ENCODE measurements at regions not wholly inside any gene's neighbourhood (a gene's known extent, or its start where the extent isn't known, plus 50 kb on each side); places are given as distances from the start of the nearest gene placed in this dataset.

- TF ChIP-seq, protein P1, sequence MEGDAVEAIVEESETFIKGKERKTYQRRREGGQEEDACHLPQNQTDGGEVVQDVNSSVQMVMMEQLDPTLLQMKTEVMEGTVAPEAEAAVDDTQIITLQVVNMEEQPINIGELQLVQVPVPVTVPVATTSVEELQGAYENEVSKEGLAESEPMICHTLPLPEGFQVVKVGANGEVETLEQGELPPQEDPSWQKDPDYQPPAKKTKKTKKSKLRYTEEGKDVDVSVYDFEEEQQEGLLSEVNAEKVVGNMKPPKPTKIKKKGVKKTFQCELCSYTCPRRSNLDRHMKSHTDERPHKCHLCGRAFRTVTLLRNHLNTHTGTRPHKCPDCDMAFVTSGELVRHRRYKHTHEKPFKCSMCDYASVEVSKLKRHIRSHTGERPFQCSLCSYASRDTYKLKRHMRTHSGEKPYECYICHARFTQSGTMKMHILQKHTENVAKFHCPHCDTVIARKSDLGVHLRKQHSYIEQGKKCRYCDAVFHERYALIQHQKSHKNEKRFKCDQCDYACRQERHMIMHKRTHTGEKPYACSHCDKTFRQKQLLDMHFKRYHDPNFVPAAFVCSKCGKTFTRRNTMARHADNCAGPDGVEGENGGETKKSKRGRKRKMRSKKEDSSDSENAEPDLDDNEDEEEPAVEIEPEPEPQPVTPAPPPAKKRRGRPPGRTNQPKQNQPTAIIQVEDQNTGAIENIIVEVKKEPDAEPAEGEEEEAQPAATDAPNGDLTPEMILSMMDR (IDR thresholded peaks at IDR 0.05): no peak
- no peak for TF ChIP-seq POLR2A (IDR thresholded peaks at IDR 0.05)
Observed at GRCh38 chr5:141788296-141788970, 89.8 kb downstream of the PCDH1 start.

Measured in testis (tissue), 2 donors.